GM12878 (cell line): ENCODE measurements at regions not wholly inside any gene's neighbourhood (a gene's known extent, or its start where the extent isn't known, plus 50 kb on each side); places are given as distances from the start of the nearest gene placed in this dataset.

Experiments
- CEBPB ChIP-seq, 2 experiments: fragments of 150-350 bp in 1 of 2; IDR thresholded peaks; 2 replicates each; pipeline ENCODE4 v1.6.1; 2012 to 2014; ENCODE audit warnings: low read depth in 2 of 2, low read length in 2 of 2, borderline replicate concordance in 1 of 2, inconsistent platforms in 1 of 2
- EZH2 ChIP-seq: IDR thresholded peaks from 2 replicates; pipeline ENCODE4 v1.6.1; 2012; ENCODE audit warnings: low read depth, mild to moderate bottlenecking, control low read depth, inconsistent platforms, low read length, borderline replicate concordance; ENCODE audit not compliant: control insufficient read depth
- POLR2AphosphoS5 ChIP-seq: IDR thresholded peaks from 2 replicates; pipeline ENCODE4 v1.6.1; 2011; ENCODE audit warnings: mild to moderate bottlenecking, low read length, inconsistent platforms
- STAT1 ChIP-seq: fragments of 450-650 bp; conservative IDR thresholded peaks from 2 replicates; pipeline ENCODE4 v1.6.1; 2014; ENCODE audit warnings: antibody characterized with exemption, mild to moderate bottlenecking
- YY1 ChIP-seq: IDR thresholded peaks from 2 replicates; pipeline ENCODE4 v1.6.1; 2011; ENCODE audit warnings: low read depth, mild to moderate bottlenecking, low read length
- ZNF274 ChIP-seq: IDR thresholded peaks from one replicate; pipeline ENCODE4 v1.8.0; 2011; ENCODE audit not compliant: insufficient read length, insufficient read depth
- TF ChIP-seq, protein P1 (sequence below): IDR thresholded peaks from 2 replicates; pipeline ENCODE4 v1.6.1; 2011; ENCODE audit warnings: low read depth, low read length, improper control_type of control experiment, borderline replicate concordance
- TF ChIP-seq, protein P2 (sequence below): fragments of 150-350 bp; IDR thresholded peaks from 2 replicates; pipeline ENCODE4 v1.6.1; 2016; ENCODE audit warnings: low read depth, low read length
- TF ChIP-seq, protein P3 (sequence below), 3 experiments: IDR thresholded peaks in 2 of 3; conservative IDR thresholded peaks in 1 of 3; 2 replicates each; pipeline ENCODE4 v1.5.1; 2011; ENCODE audit warnings: low read depth in 3 of 3, low read length in 3 of 3, mild to moderate bottlenecking in 3 of 3, control low read depth in 2 of 3, moderate library complexity in 2 of 3, inconsistent platforms in 1 of 3, mixed read lengths in 1 of 3; ENCODE audit not compliant: control insufficient read depth in 2 of 3, insufficient read depth in 1 of 3; ENCODE audit errors: extremely low read depth in 1 of 3

DNA sequence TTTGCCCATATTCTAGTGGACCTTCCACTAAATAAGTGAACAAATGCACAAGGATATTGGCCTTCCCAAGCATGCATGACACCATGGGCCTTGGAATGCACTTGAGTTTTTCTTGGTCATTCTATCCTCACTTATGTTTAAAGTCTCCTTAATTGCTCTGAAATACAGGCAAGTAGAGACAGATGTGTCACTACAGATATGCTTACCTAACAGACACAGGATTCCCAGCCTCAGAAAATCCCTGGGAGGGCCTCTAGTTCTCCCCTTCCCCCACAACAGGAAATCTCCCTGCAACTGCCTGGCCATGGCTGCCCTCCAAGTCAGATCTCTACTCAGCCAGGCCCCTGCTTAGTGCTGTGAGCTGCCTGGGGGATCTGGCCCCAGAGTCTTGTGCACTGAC is 445.2 kb downstream of the IRS1 start:
- no peak for TF ChIP-seq EZH2
- no peak for TF ChIP-seq YY1
- TF ChIP-seq, protein P1, sequence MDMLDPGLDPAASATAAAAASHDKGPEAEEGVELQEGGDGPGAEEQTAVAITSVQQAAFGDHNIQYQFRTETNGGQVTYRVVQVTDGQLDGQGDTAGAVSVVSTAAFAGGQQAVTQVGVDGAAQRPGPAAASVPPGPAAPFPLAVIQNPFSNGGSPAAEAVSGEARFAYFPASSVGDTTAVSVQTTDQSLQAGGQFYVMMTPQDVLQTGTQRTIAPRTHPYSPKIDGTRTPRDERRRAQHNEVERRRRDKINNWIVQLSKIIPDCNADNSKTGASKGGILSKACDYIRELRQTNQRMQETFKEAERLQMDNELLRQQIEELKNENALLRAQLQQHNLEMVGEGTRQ, result no peak
- TF ChIP-seq STAT1, result no peak
- TF ChIP-seq CEBPB (IDR thresholded peaks at IDR 0.05; ENCODE audit: borderline replicate concordance in 1 of 2, low read depth in 2 of 2, low read length in 2 of 2), result no peak
- TF ChIP-seq ZNF274, result no peak
- TF ChIP-seq POLR2AphosphoS5, result no peak
- TF ChIP-seq, protein P2, sequence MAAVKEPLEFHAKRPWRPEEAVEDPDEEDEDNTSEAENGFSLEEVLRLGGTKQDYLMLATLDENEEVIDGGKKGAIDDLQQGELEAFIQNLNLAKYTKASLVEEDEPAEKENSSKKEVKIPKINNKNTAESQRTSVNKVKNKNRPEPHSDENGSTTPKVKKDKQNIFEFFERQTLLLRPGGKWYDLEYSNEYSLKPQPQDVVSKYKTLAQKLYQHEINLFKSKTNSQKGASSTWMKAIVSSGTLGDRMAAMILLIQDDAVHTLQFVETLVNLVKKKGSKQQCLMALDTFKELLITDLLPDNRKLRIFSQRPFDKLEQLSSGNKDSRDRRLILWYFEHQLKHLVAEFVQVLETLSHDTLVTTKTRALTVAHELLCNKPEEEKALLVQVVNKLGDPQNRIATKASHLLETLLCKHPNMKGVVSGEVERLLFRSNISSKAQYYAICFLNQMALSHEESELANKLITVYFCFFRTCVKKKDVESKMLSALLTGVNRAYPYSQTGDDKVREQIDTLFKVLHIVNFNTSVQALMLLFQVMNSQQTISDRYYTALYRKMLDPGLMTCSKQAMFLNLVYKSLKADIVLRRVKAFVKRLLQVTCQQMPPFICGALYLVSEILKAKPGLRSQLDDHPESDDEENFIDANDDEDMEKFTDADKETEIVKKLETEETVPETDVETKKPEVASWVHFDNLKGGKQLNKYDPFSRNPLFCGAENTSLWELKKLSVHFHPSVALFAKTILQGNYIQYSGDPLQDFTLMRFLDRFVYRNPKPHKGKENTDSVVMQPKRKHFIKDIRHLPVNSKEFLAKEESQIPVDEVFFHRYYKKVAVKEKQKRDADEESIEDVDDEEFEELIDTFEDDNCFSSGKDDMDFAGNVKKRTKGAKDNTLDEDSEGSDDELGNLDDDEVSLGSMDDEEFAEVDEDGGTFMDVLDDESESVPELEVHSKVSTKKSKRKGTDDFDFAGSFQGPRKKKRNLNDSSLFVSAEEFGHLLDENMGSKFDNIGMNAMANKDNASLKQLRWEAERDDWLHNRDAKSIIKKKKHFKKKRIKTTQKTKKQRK, result no peak
- TF ChIP-seq, protein P3, sequence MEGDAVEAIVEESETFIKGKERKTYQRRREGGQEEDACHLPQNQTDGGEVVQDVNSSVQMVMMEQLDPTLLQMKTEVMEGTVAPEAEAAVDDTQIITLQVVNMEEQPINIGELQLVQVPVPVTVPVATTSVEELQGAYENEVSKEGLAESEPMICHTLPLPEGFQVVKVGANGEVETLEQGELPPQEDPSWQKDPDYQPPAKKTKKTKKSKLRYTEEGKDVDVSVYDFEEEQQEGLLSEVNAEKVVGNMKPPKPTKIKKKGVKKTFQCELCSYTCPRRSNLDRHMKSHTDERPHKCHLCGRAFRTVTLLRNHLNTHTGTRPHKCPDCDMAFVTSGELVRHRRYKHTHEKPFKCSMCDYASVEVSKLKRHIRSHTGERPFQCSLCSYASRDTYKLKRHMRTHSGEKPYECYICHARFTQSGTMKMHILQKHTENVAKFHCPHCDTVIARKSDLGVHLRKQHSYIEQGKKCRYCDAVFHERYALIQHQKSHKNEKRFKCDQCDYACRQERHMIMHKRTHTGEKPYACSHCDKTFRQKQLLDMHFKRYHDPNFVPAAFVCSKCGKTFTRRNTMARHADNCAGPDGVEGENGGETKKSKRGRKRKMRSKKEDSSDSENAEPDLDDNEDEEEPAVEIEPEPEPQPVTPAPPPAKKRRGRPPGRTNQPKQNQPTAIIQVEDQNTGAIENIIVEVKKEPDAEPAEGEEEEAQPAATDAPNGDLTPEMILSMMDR (IDR thresholded peaks at IDR 0.05 in 2 of 3, conservative IDR thresholded peaks at IDR 0.05 in 1 of 3; ENCODE audit: control insufficient read depth in 2 of 3, extremely low read depth in 1 of 3, insufficient read depth in 1 of 3, low read depth in 3 of 3, low read length in 3 of 3), result no peak
